RWPE1 (cell line): ENCODE measurements at regions not wholly inside any gene's neighbourhood (a gene's known extent, or its start where the extent isn't known, plus 50 kb on each side); places are given as distances from the start of the nearest gene placed in this dataset.
"Not testable (repeated sequence)": the region's sequence is repeated elsewhere in the genome, so short reads cannot be mapped to it uniquely, and the experiment has no call there.

ENCODE experiments used
- CTCF ChIA-PET: fragments of 350-600 bp; sonication (Branson Sonifier 250); formaldehyde crosslinking; extraction: SDS; loops from one replicate; lab custom pipeline; 2021; lab: Yijun Ruan, JAX
- POLR2A ChIA-PET: fragments of 400-600 bp; formaldehyde crosslinking; extraction: SDS; loops from one replicate; lab custom pipeline; 2020; ENCODE audit warnings: antibody characterized with exemption; ENCODE audit not compliant: low non-redundant PET; lab: Yijun Ruan, JAX
- DNase-seq: peaks from one replicate; pipeline ENCODE4 v3.0.0; 2012; ENCODE audit warnings: low spot score
- H3K27ac ChIP-seq: fragments of 450-650 bp; 2 replicates; pipeline ENCODE4 v1.5.1; 2017
- CTCF ChIP-seq: fragments of 450-650 bp; conservative IDR thresholded peaks from 2 replicates; pipeline ENCODE4 v1.5.1; 2017; ENCODE audit warnings: low read depth, mild to moderate bottlenecking

GRCh38 chr15:99818872-99819271, 85.6 kb upstream of the LYSMD4 start:
- POLR2A ChIA-PET = no interaction called here
- no peak for DNase-seq
- H3K27ac ChIP-seq = no peak overlapping the region
- TF ChIP-seq CTCF = no peak
- CTCF ChIA-PET = interaction anchor here (0.7 kb wide), 1 partner anchor 531 kb away, joined by 5 read pairs; no protein-coding TSS in a partner anchor

GRCh38 chr15:99816862-99817261, 83.6 kb upstream of the LYSMD4 start:
- H3K27ac ChIP-seq, POLR2A ChIA-PET, DNase-seq, CTCF ChIA-PET: not testable (repeated sequence)

- H3K27ac ChIP-seq, DNase-seq, POLR2A ChIA-PET: not testable (repeated sequence)
- CTCF ChIA-PET = interaction anchor here (0.8 kb wide), 1 partner anchor 232 kb away, joined by 4 read pairs; no protein-coding TSS in a partner anchor
Observed at GRCh38 chr15:99810663-99811062, 77.4 kb upstream of the LYSMD4 start.

GRCh38 chr15:99799854-99800250, 66.6 kb upstream of the LYSMD4 start:
- CTCF ChIA-PET = interaction anchor here (0.7 kb wide), 1 partner anchor 124 kb away, joined by 6 read pairs; no protein-coding TSS in a partner anchor
- DNase-seq, H3K27ac ChIP-seq, POLR2A ChIA-PET: not testable (repeated sequence)

GRCh38 chr15:99799182-99799853, 66.1 kb upstream of the LYSMD4 start:
- H3K27ac ChIP-seq, DNase-seq, POLR2A ChIA-PET, CTCF ChIA-PET: not testable (repeated sequence)

GRCh38 chr15:99796940-99797870, 64.0 kb upstream of the LYSMD4 start:
- TF ChIP-seq CTCF = peak; percentile 49
- POLR2A ChIA-PET, CTCF ChIA-PET: not testable (repeated sequence)

GRCh38 chr15:99791881-99792807, 58.9 kb upstream of the LYSMD4 start:
- CTCF ChIA-PET, POLR2A ChIA-PET, DNase-seq, H3K27ac ChIP-seq: not testable (repeated sequence)

More at GRCh38 chr15:99796940-99797870, 64.0 kb upstream of the LYSMD4 start:
- not testable (repeated sequence) for H3K27ac ChIP-seq, DNase-seq

GRCh38 chr15:99790751-99791150, 57.5 kb upstream of the LYSMD4 start:
- DNase-seq, CTCF ChIA-PET, H3K27ac ChIP-seq, POLR2A ChIA-PET: not testable (repeated sequence)

- CTCF ChIA-PET = no interaction called here
- TF ChIP-seq CTCF = no peak
- POLR2A ChIA-PET = interaction anchor here (0.6 kb wide), 1 partner anchor 803 kb away, joined by 3 read pairs; no protein-coding TSS in a partner anchor
- no peak for DNase-seq
- H3K27ac ChIP-seq = no peak overlapping the region
Observed at GRCh38 chr15:99788156-99788555, 54.9 kb upstream of the LYSMD4 start.

- H3K27ac ChIP-seq, POLR2A ChIA-PET, DNase-seq, CTCF ChIA-PET: not testable (repeated sequence)
Observed at GRCh38 chr15:99784800-99785199, 51.6 kb upstream of the LYSMD4 start.

GRCh38 chr15:99783918-99784619, 50.8 kb upstream of the LYSMD4 start:
- DNase-seq, POLR2A ChIA-PET, H3K27ac ChIP-seq, CTCF ChIA-PET: not testable (repeated sequence)
